GM21529 (cell line): ENCODE measurements at regions not wholly inside any gene's neighbourhood (a gene's known extent, or its start where the extent isn't known, plus 50 kb on each side); places are given as distances from the start of the nearest gene placed in this dataset.

Experiments
- ATAC-seq: cut with Tn5 transposase; IDR thresholded peaks from one replicate; pipeline ENCODE4 v1.9.1; 2021; ENCODE audit not compliant: unreplicated experiment

GRCh38 chr5:39846144-39846543 is 421.4 kb upstream of the DAB2 start:
- no peak for ATAC-seq

- no peak for ATAC-seq
These were observed 419.0 kb upstream of the DAB2 start for GRCh38 chr5:39843767-39844166.

DNA sequence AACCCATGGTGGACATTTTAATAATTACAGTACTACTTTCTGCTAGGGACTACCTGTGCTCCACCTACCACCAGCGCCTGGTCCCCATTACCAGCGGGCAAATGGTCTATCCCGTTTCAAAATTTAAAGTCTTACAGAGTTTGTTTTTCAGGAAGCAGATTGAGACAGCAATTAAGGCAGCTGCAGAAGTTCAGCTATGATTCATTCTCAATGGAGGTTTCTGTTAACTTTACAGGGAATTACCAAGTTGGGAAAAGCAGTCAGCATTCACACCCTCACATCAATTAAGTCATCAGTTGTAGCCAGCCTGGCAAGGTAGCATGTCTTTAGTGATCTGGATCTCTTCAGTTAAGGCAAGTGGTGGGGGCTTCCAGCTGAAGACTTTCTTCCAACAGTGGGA is 410.6 kb upstream of the DAB2 start:
- no peak for ATAC-seq

GRCh38 chr5:39829441-39829840 is 404.7 kb upstream of the DAB2 start:
- ATAC-seq: no peak

- no peak for ATAC-seq
These were observed 401.3 kb upstream of the DAB2 start for GRCh38 chr5:39826051-39826450.

GRCh38 chr5:39825301-39825700 is 400.5 kb upstream of the DAB2 start:
- no peak for ATAC-seq

DNA sequence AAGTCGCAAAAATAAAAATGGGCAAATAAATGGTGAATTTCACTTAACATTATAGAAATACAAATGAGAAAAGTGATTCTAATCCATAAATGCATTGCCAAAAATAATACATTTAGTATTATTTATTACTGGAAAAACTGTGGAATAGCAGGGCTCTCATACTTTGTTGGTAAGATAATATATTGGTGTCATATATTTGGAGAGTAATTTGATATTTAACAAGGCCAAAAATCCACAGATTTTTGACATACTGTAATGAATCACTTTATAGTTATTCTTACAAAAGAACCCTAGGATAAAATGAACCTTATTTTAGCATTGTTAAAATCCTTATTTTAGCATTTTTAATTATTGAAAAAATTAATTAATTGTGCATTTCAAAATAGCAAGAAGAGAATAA is 397.2 kb upstream of the DAB2 start:
- no peak for ATAC-seq

GRCh38 chr5:39816866-39817265 is 392.1 kb upstream of the DAB2 start:
- no peak for ATAC-seq

DNA sequence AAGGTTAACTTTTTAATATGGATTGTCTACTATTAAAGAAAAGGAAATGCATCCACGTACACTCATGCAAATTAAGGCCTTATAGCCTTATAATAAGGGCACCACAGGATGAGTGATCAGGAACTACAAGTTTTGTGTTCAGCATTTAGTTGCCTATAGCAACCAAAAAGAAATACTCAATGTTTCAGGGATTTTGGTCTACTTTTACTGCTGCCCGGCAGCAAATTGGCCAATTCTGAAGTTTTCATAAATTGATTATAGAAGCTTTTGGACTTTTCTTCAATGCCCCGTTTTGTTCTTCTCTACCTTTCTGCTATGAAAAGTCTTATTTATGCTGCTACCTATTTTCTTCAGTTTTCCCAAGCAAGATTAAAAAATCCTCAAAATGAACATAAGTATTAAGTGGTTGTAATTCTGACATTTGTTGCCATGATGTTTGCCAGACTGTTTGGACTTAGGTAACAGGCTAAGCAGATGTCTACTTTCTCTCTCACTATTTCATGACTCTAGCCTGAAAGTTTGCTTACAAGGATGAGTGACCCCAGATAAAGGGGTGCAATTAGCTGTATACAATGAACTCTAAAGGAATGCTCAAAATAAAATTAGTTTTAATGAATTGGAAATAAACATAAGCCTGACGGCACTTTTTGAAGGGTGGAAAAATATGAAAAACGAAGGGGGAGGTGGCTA is 391.5 kb upstream of the DAB2 start:
- no peak for ATAC-seq

DNA sequence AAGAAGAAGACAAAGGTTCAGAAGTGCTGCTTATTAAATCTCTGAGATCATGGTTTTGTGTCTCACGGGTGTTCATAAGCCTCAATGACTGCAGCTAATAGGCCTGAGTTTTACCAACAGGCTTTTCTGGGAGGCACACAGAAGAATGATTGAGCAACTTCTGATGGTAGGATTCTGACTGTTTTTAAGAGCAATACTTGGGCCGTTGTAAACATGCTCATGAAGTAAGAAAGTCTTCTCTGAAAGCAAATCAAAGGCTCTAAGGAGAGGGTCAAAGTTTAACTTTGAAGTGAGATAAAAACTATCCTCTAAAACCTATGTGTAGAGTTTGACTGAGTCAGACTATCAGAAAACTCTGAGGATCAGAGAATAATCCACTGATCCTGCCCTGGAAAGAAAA is 390.9 kb upstream of the DAB2 start:
- no peak for ATAC-seq

GRCh38 chr5:39811381-39811780 is 386.6 kb upstream of the DAB2 start:
- no peak for ATAC-seq

DNA sequence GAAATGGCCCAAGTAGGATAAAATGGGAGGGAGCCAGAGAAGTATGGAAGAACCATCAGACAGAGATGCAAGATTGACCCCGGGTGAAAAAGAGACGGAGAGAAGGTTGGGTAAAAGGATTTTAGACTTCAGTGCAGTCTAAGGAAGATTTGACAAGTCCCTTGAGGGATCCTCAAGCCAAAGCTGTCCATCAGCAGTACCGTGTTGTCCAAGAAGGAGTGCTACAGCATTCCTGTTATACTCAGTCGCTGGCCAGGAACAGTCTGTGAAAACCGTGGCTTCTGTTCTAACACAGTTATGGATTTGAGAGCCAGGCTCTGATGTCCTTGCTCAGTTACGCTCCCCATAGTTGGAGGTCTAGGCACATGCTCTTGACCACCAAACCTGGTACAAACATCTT is 383.9 kb upstream of the DAB2 start:
- ATAC-seq: no peak

- no peak for ATAC-seq
These were observed 376.5 kb upstream of the DAB2 start for GRCh38 chr5:39801306-39801705.

DNA sequence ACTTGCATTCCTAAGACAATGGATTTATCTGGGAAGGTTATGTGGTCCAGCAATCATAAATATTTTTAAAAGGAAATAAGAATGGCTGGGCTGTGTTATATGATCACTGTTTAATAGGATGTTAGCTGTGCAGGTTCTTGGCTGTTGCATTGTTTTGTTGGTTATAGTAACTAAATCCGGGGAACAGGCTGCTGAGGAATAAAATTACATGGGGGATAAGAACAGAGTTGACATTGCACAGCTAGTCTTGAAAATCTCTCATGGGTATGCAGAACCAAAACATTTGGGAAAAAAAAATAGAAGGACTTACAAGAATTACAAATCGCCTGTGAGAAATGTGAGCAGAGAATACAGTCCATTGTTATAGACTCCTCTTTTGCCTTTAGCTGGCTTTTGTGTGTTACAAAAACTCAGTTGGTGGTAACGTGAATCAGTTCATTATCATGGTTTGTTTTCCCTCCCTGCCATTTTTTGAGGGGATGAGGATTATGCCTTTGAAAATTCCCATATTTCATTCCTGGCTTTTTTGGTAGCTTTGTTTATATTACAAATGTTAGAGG is 375.3 kb upstream of the DAB2 start:
- ATAC-seq: no peak

GRCh38 chr5:39799242-39799641 is 374.5 kb upstream of the DAB2 start:
- ATAC-seq: no peak

DNA sequence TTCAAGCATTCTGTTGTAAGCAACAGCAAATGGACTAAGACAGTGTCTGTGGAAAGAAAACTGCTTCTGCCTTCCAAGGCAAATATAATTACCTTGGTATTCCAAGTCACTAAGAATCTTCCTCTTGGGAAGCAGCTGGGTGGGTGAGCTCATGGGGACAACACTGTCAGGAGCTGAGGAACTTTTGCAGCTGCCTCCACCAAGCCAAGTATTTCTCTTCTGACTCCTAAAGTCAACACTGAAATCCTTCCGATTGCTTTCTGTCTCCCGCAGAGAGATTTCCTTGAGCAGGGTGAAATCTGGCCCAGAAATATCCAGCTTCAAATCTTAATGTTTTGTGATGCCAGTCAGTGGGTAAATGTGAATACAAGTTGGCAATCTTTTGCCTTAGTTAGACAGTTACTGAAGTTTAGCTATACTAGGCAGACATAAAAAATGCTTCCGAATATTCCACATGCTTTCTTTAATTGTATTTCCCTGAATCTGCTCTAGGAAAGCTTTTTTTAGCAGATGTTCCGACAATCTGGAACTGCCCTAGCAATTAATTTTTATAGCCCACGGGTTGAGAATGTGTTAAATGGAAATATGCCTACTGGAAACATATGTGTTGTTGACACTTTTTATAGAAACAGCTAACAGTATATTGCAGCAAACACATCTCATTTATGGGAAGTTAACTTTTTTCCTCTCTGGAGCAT is 369.9 kb upstream of the DAB2 start:
- ATAC-seq: no peak

DNA sequence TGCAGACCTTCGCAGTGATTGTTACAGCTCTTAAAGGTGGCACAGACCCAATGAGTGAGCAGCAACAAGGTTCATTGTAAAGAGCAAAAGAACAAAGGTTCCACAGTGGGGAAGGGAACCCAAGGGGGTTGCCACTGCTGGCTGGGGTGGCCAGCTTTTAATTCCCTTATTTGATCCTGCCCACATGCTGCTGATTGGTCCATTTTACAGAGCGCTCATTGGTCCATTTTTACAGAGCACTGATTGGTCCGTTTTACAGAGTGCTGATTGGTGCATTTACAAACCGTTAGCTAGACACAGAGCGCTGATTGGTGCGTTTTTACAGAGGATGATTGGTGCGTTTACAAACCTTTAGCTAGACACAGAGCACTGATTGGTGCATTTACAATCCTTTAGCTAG is 360.6 kb upstream of the DAB2 start:
- ATAC-seq: no peak

- no peak for ATAC-seq
These were observed 359.1 kb upstream of the DAB2 start for GRCh38 chr5:39783756-39784421.

- no peak for ATAC-seq
These were observed 355.6 kb upstream of the DAB2 start for GRCh38 chr5:39780347-39780746.

- ATAC-seq: no peak
These were observed 355.1 kb upstream of the DAB2 start for GRCh38 chr5:39779831-39780230.

DNA sequence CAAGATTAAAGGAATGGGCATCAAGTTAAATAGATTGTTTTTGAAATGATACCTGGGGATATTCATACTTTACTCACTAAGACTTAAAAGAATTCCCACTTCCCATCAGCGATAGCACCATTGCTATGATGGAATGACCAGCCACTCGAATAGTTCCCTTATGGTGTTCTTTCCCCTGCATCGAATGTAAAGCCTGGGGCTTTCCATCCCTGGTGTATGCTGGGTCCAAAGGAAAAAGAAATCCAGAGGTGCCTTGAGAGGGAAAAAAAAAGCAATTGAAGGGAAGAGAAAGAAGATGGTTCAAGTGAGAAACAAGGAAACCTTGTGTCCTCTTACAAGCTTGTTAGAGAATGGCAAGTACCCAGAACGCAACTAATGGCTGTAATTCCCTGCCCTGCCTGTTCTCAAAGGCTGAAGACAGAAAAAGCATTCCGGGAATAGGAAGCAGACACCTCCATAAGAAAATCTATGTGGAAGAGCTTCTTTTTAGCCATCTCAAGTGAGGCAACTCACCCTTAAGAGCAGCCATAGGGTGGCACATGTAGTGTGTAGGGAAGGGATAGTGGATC is 351.1 kb upstream of the DAB2 start:
- ATAC-seq: no peak
